ENCODE measurements at regions not wholly inside any gene's neighbourhood (a gene's known extent, or its start where the extent isn't known, plus 50 kb on each side); places are given as distances from the start of the nearest gene placed in this dataset.

- TF ChIP-seq EZH2 (IDR thresholded peaks at IDR 0.05; ENCODE audit: low read depth, unreplicated experiment) (no peak), POLR2AphosphoS5 (IDR thresholded peaks at IDR 0.05; ENCODE audit: low read depth) (no peak), JUNB (IDR thresholded peaks at IDR 0.05; ENCODE audit: unreplicated experiment) (no peak), NANOG (IDR thresholded peaks at IDR 0.05; ENCODE audit: borderline replicate concordance) (no peak)
- TF ChIP-seq, protein P1, sequence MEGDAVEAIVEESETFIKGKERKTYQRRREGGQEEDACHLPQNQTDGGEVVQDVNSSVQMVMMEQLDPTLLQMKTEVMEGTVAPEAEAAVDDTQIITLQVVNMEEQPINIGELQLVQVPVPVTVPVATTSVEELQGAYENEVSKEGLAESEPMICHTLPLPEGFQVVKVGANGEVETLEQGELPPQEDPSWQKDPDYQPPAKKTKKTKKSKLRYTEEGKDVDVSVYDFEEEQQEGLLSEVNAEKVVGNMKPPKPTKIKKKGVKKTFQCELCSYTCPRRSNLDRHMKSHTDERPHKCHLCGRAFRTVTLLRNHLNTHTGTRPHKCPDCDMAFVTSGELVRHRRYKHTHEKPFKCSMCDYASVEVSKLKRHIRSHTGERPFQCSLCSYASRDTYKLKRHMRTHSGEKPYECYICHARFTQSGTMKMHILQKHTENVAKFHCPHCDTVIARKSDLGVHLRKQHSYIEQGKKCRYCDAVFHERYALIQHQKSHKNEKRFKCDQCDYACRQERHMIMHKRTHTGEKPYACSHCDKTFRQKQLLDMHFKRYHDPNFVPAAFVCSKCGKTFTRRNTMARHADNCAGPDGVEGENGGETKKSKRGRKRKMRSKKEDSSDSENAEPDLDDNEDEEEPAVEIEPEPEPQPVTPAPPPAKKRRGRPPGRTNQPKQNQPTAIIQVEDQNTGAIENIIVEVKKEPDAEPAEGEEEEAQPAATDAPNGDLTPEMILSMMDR (conservative IDR thresholded peaks at IDR 0.05; ENCODE audit: low read depth in 2 of 2), result no peak
- TF ChIP-seq, protein P2, sequence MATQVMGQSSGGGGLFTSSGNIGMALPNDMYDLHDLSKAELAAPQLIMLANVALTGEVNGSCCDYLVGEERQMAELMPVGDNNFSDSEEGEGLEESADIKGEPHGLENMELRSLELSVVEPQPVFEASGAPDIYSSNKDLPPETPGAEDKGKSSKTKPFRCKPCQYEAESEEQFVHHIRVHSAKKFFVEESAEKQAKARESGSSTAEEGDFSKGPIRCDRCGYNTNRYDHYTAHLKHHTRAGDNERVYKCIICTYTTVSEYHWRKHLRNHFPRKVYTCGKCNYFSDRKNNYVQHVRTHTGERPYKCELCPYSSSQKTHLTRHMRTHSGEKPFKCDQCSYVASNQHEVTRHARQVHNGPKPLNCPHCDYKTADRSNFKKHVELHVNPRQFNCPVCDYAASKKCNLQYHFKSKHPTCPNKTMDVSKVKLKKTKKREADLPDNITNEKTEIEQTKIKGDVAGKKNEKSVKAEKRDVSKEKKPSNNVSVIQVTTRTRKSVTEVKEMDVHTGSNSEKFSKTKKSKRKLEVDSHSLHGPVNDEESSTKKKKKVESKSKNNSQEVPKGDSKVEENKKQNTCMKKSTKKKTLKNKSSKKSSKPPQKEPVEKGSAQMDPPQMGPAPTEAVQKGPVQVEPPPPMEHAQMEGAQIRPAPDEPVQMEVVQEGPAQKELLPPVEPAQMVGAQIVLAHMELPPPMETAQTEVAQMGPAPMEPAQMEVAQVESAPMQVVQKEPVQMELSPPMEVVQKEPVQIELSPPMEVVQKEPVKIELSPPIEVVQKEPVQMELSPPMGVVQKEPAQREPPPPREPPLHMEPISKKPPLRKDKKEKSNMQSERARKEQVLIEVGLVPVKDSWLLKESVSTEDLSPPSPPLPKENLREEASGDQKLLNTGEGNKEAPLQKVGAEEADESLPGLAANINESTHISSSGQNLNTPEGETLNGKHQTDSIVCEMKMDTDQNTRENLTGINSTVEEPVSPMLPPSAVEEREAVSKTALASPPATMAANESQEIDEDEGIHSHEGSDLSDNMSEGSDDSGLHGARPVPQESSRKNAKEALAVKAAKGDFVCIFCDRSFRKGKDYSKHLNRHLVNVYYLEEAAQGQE (IDR thresholded peaks at IDR 0.05; ENCODE audit: unreplicated experiment), result no peak
Observed at GRCh38 chr1:22264464-22265341, 121.8 kb upstream of the WNT4 start.
